IPS DF 19.7 (cell line): ENCODE measurements at regions not wholly inside any gene's neighbourhood (a gene's known extent, or its start where the extent isn't known, plus 50 kb on each side); places are given as distances from the start of the nearest gene placed in this dataset.

ENCODE experiments used
- DNase-seq: peaks from one replicate; pipeline ENCODE4 v3.0.0-alpha.2; 2013; ENCODE audit warnings: low read depth, low spot score

GRCh38 chr5:158409507-158409906 is 550.6 kb upstream of the CLINT1 start:
- DNase-seq = no peak

- no peak for DNase-seq
Observed at GRCh38 chr5:158407824-158408195, 548.9 kb upstream of the CLINT1 start.

GRCh38 chr5:158406884-158407823 is 548.2 kb upstream of the CLINT1 start:
- DNase-seq = no peak

- DNase-seq = no peak
Observed at GRCh38 chr5:158398360-158399201, 539.6 kb upstream of the CLINT1 start.

- DNase-seq = no peak
Observed at GRCh38 chr5:158397278-158397677, 538.3 kb upstream of the CLINT1 start.

- no peak for DNase-seq
Observed at GRCh38 chr5:158394102-158394501, 535.2 kb upstream of the CLINT1 start.

GRCh38 chr5:158393457-158393856 is 534.5 kb upstream of the CLINT1 start:
- no peak for DNase-seq

- no peak for DNase-seq
Observed at GRCh38 chr5:158392753-158393152, 533.8 kb upstream of the CLINT1 start.

GRCh38 chr5:158390577-158390976 is 531.6 kb upstream of the CLINT1 start:
- DNase-seq = no peak

- DNase-seq = no peak
Observed at GRCh38 chr5:158389786-158390185, 530.8 kb upstream of the CLINT1 start.

GRCh38 chr5:158388021-158388420 is 529.1 kb upstream of the CLINT1 start:
- DNase-seq = no peak

GRCh38 chr5:158387499-158387898 is 528.6 kb upstream of the CLINT1 start:
- DNase-seq = no peak

- no peak for DNase-seq
Observed at GRCh38 chr5:158385982-158386381, 527.0 kb upstream of the CLINT1 start.

GRCh38 chr5:158384535-158385481 is 525.9 kb upstream of the CLINT1 start:
- no peak for DNase-seq

GRCh38 chr5:158383486-158383885 is 524.5 kb upstream of the CLINT1 start:
- no peak for DNase-seq

GRCh38 chr5:158382473-158382872 is 523.5 kb upstream of the CLINT1 start:
- DNase-seq = no peak

- DNase-seq = no peak
Observed at GRCh38 chr5:158381614-158382160, 522.7 kb upstream of the CLINT1 start.

GRCh38 chr5:158380661-158381060 is 521.7 kb upstream of the CLINT1 start:
- DNase-seq = no peak

- no peak for DNase-seq
Observed at GRCh38 chr5:158378931-158379330, 520.0 kb upstream of the CLINT1 start.

- DNase-seq = no peak
Observed at GRCh38 chr5:158376679-158377078, 517.7 kb upstream of the CLINT1 start.

- no peak for DNase-seq
Observed at GRCh38 chr5:158375531-158375930, 516.6 kb upstream of the CLINT1 start.
